GM23338 (cell line): ENCODE measurements at regions not wholly inside any gene's neighbourhood (a gene's known extent, or its start where the extent isn't known, plus 50 kb on each side); places are given as distances from the start of the nearest gene placed in this dataset.

Experiments used
- CTCF ChIP-seq, 2 experiments: fragments of 200-600 bp in 1 of 2; sonication (generic) in 1 of 2; conservative IDR thresholded peaks; 2 replicates each; pipeline versions ENCODE4 v1.5.1 to v1.6.1; 2016 to 2017; ENCODE audit warnings: antibody characterized with exemption in 2 of 2, low read depth in 2 of 2, mild to moderate bottlenecking in 2 of 2, moderate library complexity in 1 of 2
- POLR2AphosphoS5 ChIP-seq: IDR thresholded peaks from 2 replicates; pipeline ENCODE4 v1.6.1; 2016; ENCODE audit warnings: antibody characterized with exemption, low read depth
- REST ChIP-seq: IDR thresholded peaks from one replicate; pipeline ENCODE4 v1.6.1; 2018; ENCODE audit warnings: antibody characterized with exemption; ENCODE audit not compliant: unreplicated experiment
- ZNF462 ChIP-seq: fragments of 250-450 bp; sonication (Bioruptor Pico); IDR thresholded peaks from 2 replicates; pipeline ENCODE4 v1.5.0; 2020; ENCODE audit warnings: mild to moderate bottlenecking, moderate library complexity

DNA sequence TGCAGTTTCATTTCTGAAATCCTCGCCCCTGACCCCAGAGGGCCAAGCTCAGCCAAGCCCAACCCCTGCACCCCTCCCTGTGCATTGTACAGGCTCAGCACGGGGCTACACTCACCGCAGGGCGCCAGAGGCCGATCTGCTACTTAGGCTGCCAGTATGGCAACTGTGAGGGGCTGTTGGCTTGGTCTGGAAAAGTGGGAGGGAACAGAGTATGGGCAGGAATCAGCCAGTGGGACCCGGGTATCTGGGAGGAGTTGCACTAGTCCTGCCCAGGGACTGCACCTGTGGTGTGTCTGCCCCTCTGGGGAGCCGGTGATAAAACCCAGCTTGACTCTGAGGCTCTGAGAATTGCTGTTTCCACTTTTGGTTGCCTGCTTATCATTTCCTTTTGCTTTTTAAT, 167.4 kb upstream of the KIF2A start (continued):
- TF ChIP-seq CTCF (conservative IDR thresholded peaks at IDR 0.05; ENCODE audit: low read depth in 2 of 2) (no peak), ZNF462 (CRISPR knock-in tag) (no peak), POLR2AphosphoS5 (no peak), REST (no peak)
